Muscle layer of colon (tissue), 2 donors: ENCODE measurements at regions not wholly inside any gene's neighbourhood (a gene's known extent, or its start where the extent isn't known, plus 50 kb on each side); places are given as distances from the start of the nearest gene placed in this dataset.

Source experiments
- H3K27ac ChIP-seq: one replicate; pipeline ENCODE4 v1.7.0; 2013; ENCODE audit warnings: low read depth, mild to moderate bottlenecking, low read length, moderate library complexity
- H3K27me3 ChIP-seq, 2 donors: one replicate each; pipeline ENCODE4 v1.7.0; 2013; ENCODE audit warnings: low read length in 2 of 2, mild to moderate bottlenecking in 2 of 2; ENCODE audit not compliant: insufficient read depth in 2 of 2, control insufficient read depth in 1 of 2
- H3K36me3 ChIP-seq: one replicate; pipeline ENCODE4 v1.7.0; 2013; ENCODE audit warnings: mild to moderate bottlenecking, low read length; ENCODE audit not compliant: insufficient read depth
- H3K4me1 ChIP-seq: one replicate; pipeline ENCODE4 v1.7.0; 2013; ENCODE audit warnings: mild to moderate bottlenecking, low read length; ENCODE audit not compliant: insufficient read depth
- H3K4me3 ChIP-seq, 2 donors: one replicate each; pipeline ENCODE4 v1.7.0; 2013; ENCODE audit warnings: low read length in 2 of 2, low read depth in 1 of 2, mild to moderate bottlenecking in 1 of 2, moderate library complexity in 1 of 2
- H3K9ac ChIP-seq: one replicate; pipeline ENCODE4 v1.7.0; 2013; ENCODE audit warnings: low read length
- H3K9me3 ChIP-seq: one replicate; pipeline ENCODE4 v1.7.0; 2013; ENCODE audit warnings: mild to moderate bottlenecking, low read length
- donor health status: abdominal sarcoma.
- donor health status: Adenocarcinoma of cecum.

GRCh38 chr3:78221300-78221699 lies 1181.4 kb downstream of the ROBO2 start:
- H3K27me3 ChIP-seq, result no peaks in the 10 kb centered on the region
- no peaks in the 10 kb centered on the region for H3K4me1 ChIP-seq
- H3K9ac ChIP-seq, result no peak overlapping the region
- H3K4me3 ChIP-seq, result no peak overlapping the region
- no peaks in the 10 kb centered on the region for H3K9me3 ChIP-seq
- no peaks in the 10 kb centered on the region for H3K36me3 ChIP-seq
- no peak overlapping the region for H3K27ac ChIP-seq

- no peak overlapping the region for H3K4me3 ChIP-seq
- H3K36me3 ChIP-seq, result no peaks in the 10 kb centered on the region
- no peaks in the 10 kb centered on the region for H3K27me3 ChIP-seq
- H3K9me3 ChIP-seq, result no peaks in the 10 kb centered on the region
- no peak overlapping the region for H3K27ac ChIP-seq
- no peak overlapping the region for H3K9ac ChIP-seq
- no peaks in the 10 kb centered on the region for H3K4me1 ChIP-seq
Observed at GRCh38 chr3:78221796-78222195, 1181.9 kb downstream of the ROBO2 start.

GRCh38 chr3:78235841-78236240 lies 1195.9 kb downstream of the ROBO2 start:
- no peak overlapping the region for H3K4me3 ChIP-seq
- H3K9ac ChIP-seq, result no peak overlapping the region
- H3K9me3 ChIP-seq, result no peaks in the 10 kb centered on the region
- H3K27ac ChIP-seq, result no peak overlapping the region
- H3K27me3 ChIP-seq, result no peaks in the 10 kb centered on the region
- no peaks in the 10 kb centered on the region for H3K4me1 ChIP-seq
- H3K36me3 ChIP-seq, result no peaks in the 10 kb centered on the region

GRCh38 chr3:78238811-78239210 lies 1198.9 kb downstream of the ROBO2 start:
- Histone ChIP-seq H3K27ac (no peak overlapping the region), H3K36me3 (no peaks in the 10 kb centered on the region), H3K9ac (no peak overlapping the region), H3K4me3 (no peak overlapping the region), H3K27me3 (no peaks in the 10 kb centered on the region), H3K4me1 (no peaks in the 10 kb centered on the region), H3K9me3 (peaks cover 5% of the 10 kb centered on the region)

- Histone ChIP-seq H3K27ac (no peak overlapping the region), H3K9ac (no peak overlapping the region), H3K9me3 (peaks cover 14% of the 10 kb centered on the region), H3K36me3 (no peaks in the 10 kb centered on the region), H3K4me3 (no peak overlapping the region), H3K27me3 (no peaks in the 10 kb centered on the region), H3K4me1 (no peaks in the 10 kb centered on the region)
Observed at GRCh38 chr3:78242724-78243123, 1202.8 kb downstream of the ROBO2 start.

- H3K9me3 ChIP-seq, result peaks cover 14% of the 10 kb centered on the region
- no peaks in the 10 kb centered on the region for H3K4me1 ChIP-seq
Observed at GRCh38 chr3:78244136-78244535, 1204.2 kb downstream of the ROBO2 start.

GRCh38 chr3:78249294-78249693 lies 1209.4 kb downstream of the ROBO2 start:
- H3K27me3 ChIP-seq, result no peaks in the 10 kb centered on the region
- no peak overlapping the region for H3K27ac ChIP-seq
- peaks cover 10% of the 10 kb centered on the region for H3K9me3 ChIP-seq
- no peaks in the 10 kb centered on the region for H3K36me3 ChIP-seq
- H3K9ac ChIP-seq, result no peak overlapping the region
- no peak overlapping the region for H3K4me3 ChIP-seq
- no peaks in the 10 kb centered on the region for H3K4me1 ChIP-seq

More at GRCh38 chr3:78244136-78244535, 1204.2 kb downstream of the ROBO2 start:
- Histone ChIP-seq H3K27ac (no peak overlapping the region), H3K4me3 (no peak overlapping the region), H3K9ac (no peak overlapping the region), H3K36me3 (no peaks in the 10 kb centered on the region), H3K27me3 (no peaks in the 10 kb centered on the region)

GRCh38 chr3:78253860-78254259 lies 1214.0 kb downstream of the ROBO2 start:
- no peaks in the 10 kb centered on the region for H3K9me3 ChIP-seq
- no peak overlapping the region for H3K4me3 ChIP-seq
- H3K36me3 ChIP-seq, result no peaks in the 10 kb centered on the region
- H3K4me1 ChIP-seq, result no peaks in the 10 kb centered on the region
- H3K9ac ChIP-seq, result no peak overlapping the region
- no peak overlapping the region for H3K27ac ChIP-seq
- no peaks in the 10 kb centered on the region for H3K27me3 ChIP-seq

- Histone ChIP-seq H3K4me1 (no peaks in the 10 kb centered on the region), H3K27ac (no peak overlapping the region), H3K27me3 (no peaks in the 10 kb centered on the region), H3K9ac (no peak overlapping the region), H3K4me3 (no peak overlapping the region), H3K36me3 (no peaks in the 10 kb centered on the region), H3K9me3 (no peaks in the 10 kb centered on the region)
Observed at GRCh38 chr3:78255403-78255802, 1215.5 kb downstream of the ROBO2 start.

- H3K27ac ChIP-seq, result no peak overlapping the region
- H3K36me3 ChIP-seq, result no peaks in the 10 kb centered on the region
- H3K9ac ChIP-seq, result no peak overlapping the region
- H3K4me1 ChIP-seq, result no peaks in the 10 kb centered on the region
- no peaks in the 10 kb centered on the region for H3K9me3 ChIP-seq
- no peak overlapping the region for H3K4me3 ChIP-seq
- no peaks in the 10 kb centered on the region for H3K27me3 ChIP-seq
Observed at GRCh38 chr3:78256123-78256522, 1216.2 kb downstream of the ROBO2 start.

- Histone ChIP-seq H3K36me3 (no peaks in the 10 kb centered on the region), H3K27me3 (no peaks in the 10 kb centered on the region), H3K4me3 (no peak overlapping the region), H3K9ac (no peak overlapping the region), H3K9me3 (no peaks in the 10 kb centered on the region), H3K27ac (no peak overlapping the region), H3K4me1 (no peaks in the 10 kb centered on the region)
Observed at GRCh38 chr3:78257951-78258530, 1218.1 kb downstream of the ROBO2 start.

GRCh38 chr3:78258798-78259197 lies 1218.9 kb downstream of the ROBO2 start:
- Histone ChIP-seq H3K27me3 (no peaks in the 10 kb centered on the region), H3K4me3 (no peak overlapping the region), H3K9me3 (no peaks in the 10 kb centered on the region), H3K4me1 (no peaks in the 10 kb centered on the region), H3K36me3 (no peaks in the 10 kb centered on the region), H3K9ac (no peak overlapping the region), H3K27ac (no peak overlapping the region)
